Keratinocyte (primary cell): ENCODE measurements at regions not wholly inside any gene's neighbourhood (a gene's known extent, or its start where the extent isn't known, plus 50 kb on each side); places are given as distances from the start of the nearest gene placed in this dataset.

Experiments
- CTCF ChIP-seq, 3 experiments: IDR thresholded peaks in 1 of 3; conservative IDR thresholded peaks in 1 of 3; optimal IDR thresholded peaks in 1 of 3; 2 replicates in 2 of 3; 3 replicates in 1 of 3; pipeline versions ENCODE3 to v1.5.1; 2011; ENCODE audit warnings: low read length in 3 of 3, mild to moderate bottlenecking in 3 of 3, moderate library complexity in 2 of 3, control low read depth in 1 of 3, inconsistent platforms in 1 of 3; ENCODE audit not compliant: insufficient read depth in 2 of 3; ENCODE audit errors: extremely low read depth in 1 of 3
- EZH2 ChIP-seq: IDR thresholded peaks from one replicate; pipeline ENCODE4 v1.6.1; 2012; ENCODE audit warnings: inconsistent platforms, mild to moderate bottlenecking, low read length, moderate library complexity

- no peak for TF ChIP-seq CTCF (optimal IDR thresholded peaks at IDR 0.05 in 1 of 3, IDR thresholded peaks at IDR 0.05 in 1 of 3, conservative IDR thresholded peaks at IDR 0.05 in 1 of 3; ENCODE audit: extremely low read depth in 1 of 3, insufficient read depth in 2 of 3, low read length in 3 of 3)
- no peak for TF ChIP-seq EZH2
These were observed 72.9 kb upstream of the STK39 start for GRCh38 chr2:168320267-168320666.
